ENCODE measurements at regions not wholly inside any gene's neighbourhood (a gene's known extent, or its start where the extent isn't known, plus 50 kb on each side); places are given as distances from the start of the nearest gene placed in this dataset.

- TF ChIP-seq CTCF (IDR thresholded peaks at IDR 0.05) (no peak), POLR2A (IDR thresholded peaks at IDR 0.05) (no peak), POLR2AphosphoS5 (IDR thresholded peaks at IDR 0.05) (no peak), EP300 (IDR thresholded peaks at IDR 0.05; ENCODE audit: low read depth) (no peak)
These were observed 185.8 kb downstream of the CETN3 start for GRCh38 chr5:90223756-90224155.
